H1 (cell line): ENCODE measurements at regions not wholly inside any gene's neighbourhood (a gene's known extent, or its start where the extent isn't known, plus 50 kb on each side); places are given as distances from the start of the nearest gene placed in this dataset.

Source experiments
- CTCF ChIA-PET: fragments of 300-600 bp; sonication (Branson Sonifier 250); formaldehyde crosslinking; loops from one replicate; lab custom pipeline; 2021; ENCODE audit not compliant: partially characterized antibody; lab: Charles Lee
- POLR2A ChIA-PET: fragments of 300-600 bp; sonication (Branson Sonifier 250); formaldehyde crosslinking; loops from one replicate; lab custom pipeline; 2021; ENCODE audit warnings: inconsistent platforms; ENCODE audit not compliant: partially characterized antibody; lab: Charles Lee
- DNase-seq, 2 experiments: peaks; one replicate each; pipeline versions ENCODE4 v3.0.0 to v3.0.0-alpha.2; 2010 to 2022; ENCODE audit warnings: low spot score in 2 of 2, low read depth in 1 of 2, mixed read lengths in 1 of 2
- FAIRE-seq: peaks from 2 replicates; lab custom pipeline; 2011; peaks lifted over from hg19 to GRCh38; lab: Jason Lieb, UNC
- H2AFZ ChIP-seq: 2 replicates; pipeline ENCODE4 v1.8.1; 2012; ENCODE audit warnings: low read length, inconsistent platforms
- H2AK5ac ChIP-seq: 2 replicates; pipeline ENCODE4 v1.6.1; 2013; ENCODE audit warnings: low read depth, low read length
- H2BK120ac ChIP-seq: replicated peaks from 2 replicates; pipeline ENCODE3; 2013; ENCODE audit warnings: low read depth, low read length, inconsistent platforms
- H2BK12ac ChIP-seq: 2 replicates; pipeline ENCODE4 v1.6.1; 2013; ENCODE audit warnings: low read depth, low read length
- H2BK15ac ChIP-seq: 2 replicates; pipeline ENCODE4 v1.6.1; 2013; ENCODE audit warnings: low read length
- H2BK20ac ChIP-seq: 2 replicates; pipeline ENCODE4 v1.6.1; 2013; ENCODE audit warnings: low read length
- H2BK5ac ChIP-seq: 2 replicates; pipeline ENCODE4 v1.6.1; 2013; ENCODE audit warnings: low read depth, low read length
- H3K14ac ChIP-seq: 2 replicates; pipeline ENCODE4 v1.6.1; 2013; ENCODE audit warnings: inconsistent platforms; ENCODE audit not compliant: insufficient read length
- H3K18ac ChIP-seq: 2 replicates; pipeline ENCODE4 v1.6.1; 2013; ENCODE audit warnings: low read length; ENCODE audit errors: extremely low read depth
- H3K23ac ChIP-seq: 2 replicates; pipeline ENCODE4 v1.6.1; 2013; ENCODE audit warnings: inconsistent platforms; ENCODE audit not compliant: insufficient read length
- H3K23me2 ChIP-seq: 2 replicates; pipeline ENCODE4 v1.6.1; 2013; ENCODE audit warnings: low read depth, low read length
- H3K27ac ChIP-seq: 2 replicates; pipeline ENCODE4 v1.6.1; 2011; ENCODE audit warnings: low read depth, low read length, inconsistent platforms
- H3K27me3 ChIP-seq, 4 experiments: replicated peaks in 1 of 4; 1 replicate in 1 of 4; 2 replicates in 3 of 4; pipeline versions ENCODE4 v1.6.1 to v1.8.1; 2011 to 2013; ENCODE audit warnings: low read length in 3 of 4, mild to moderate bottlenecking in 3 of 4, inconsistent platforms in 2 of 4, mixed read lengths in 2 of 4, moderate library complexity in 1 of 4; ENCODE audit not compliant: control insufficient read depth in 3 of 4, insufficient read depth in 3 of 4; ENCODE audit errors: extremely low read depth in 1 of 4
- H3K36me3 ChIP-seq, 4 experiments: 2 replicates each; pipeline versions ENCODE4 v1.6.1 to v1.8.1; 2011 to 2013; ENCODE audit warnings: mild to moderate bottlenecking in 4 of 4, low read length in 3 of 4, moderate library complexity in 2 of 4, control low read depth in 1 of 4, inconsistent platforms in 1 of 4; ENCODE audit not compliant: insufficient read depth in 4 of 4, control insufficient read depth in 2 of 4
- H3K4ac ChIP-seq: replicated peaks from 2 replicates; pipeline ENCODE3; 2013; ENCODE audit warnings: low read length, low read depth, mixed read lengths, inconsistent platforms; ENCODE audit not compliant: insufficient read length
- H3K4me1 ChIP-seq, 4 experiments: replicated peaks in 1 of 4; 1 replicate in 1 of 4; 2 replicates in 3 of 4; pipeline versions ENCODE4 v1.6.1 to v1.8.1; 2011 to 2013; ENCODE audit warnings: low read length in 3 of 4, inconsistent platforms in 2 of 4, mixed read lengths in 1 of 4; ENCODE audit not compliant: insufficient read depth in 4 of 4, control insufficient read depth in 3 of 4
- H3K4me2 ChIP-seq, 2 experiments: 2 replicates each; pipeline versions ENCODE4 v1.6.1 to v1.8.1; 2011 to 2013; ENCODE audit warnings: low read depth in 2 of 2, low read length in 2 of 2, control low read depth in 1 of 2, inconsistent platforms in 1 of 2, mild to moderate bottlenecking in 1 of 2; ENCODE audit not compliant: insufficient read depth in 1 of 2
- H3K4me3 ChIP-seq, 4 experiments: fragments of 200-600, 300-600 bp in 1 of 4; sonication (generic), shearing (Covaris generic), sonication (Bioruptor Twin) in 1 of 4; 2 replicates each; pipeline versions ENCODE4 v1.5.1 to v1.8.1; 2011 to 2016; ENCODE audit warnings: low read length in 4 of 4, low read depth in 3 of 4, control low read depth in 2 of 4, inconsistent platforms in 2 of 4, mild to moderate bottlenecking in 2 of 4, mixed read lengths in 1 of 4, moderate library complexity in 1 of 4; ENCODE audit not compliant: insufficient read depth in 2 of 4; ENCODE audit errors: extremely low read depth in 1 of 4
- H3K56ac ChIP-seq: replicated peaks from 2 replicates; pipeline ENCODE3; 2013; ENCODE audit warnings: low read depth, mild to moderate bottlenecking, mixed read lengths, low read length, inconsistent platforms; ENCODE audit not compliant: insufficient read length
- H3K79me1 ChIP-seq: 2 replicates; pipeline ENCODE4 v1.6.1; 2013; ENCODE audit warnings: low read depth, low read length, control low read depth
- H3K79me2 ChIP-seq, 2 experiments: 2 replicates each; pipeline versions ENCODE4 v1.6.1 to v1.8.1; 2012 to 2013; ENCODE audit warnings: low read length in 2 of 2, mild to moderate bottlenecking in 2 of 2, inconsistent platforms in 1 of 2; ENCODE audit not compliant: insufficient read depth in 2 of 2, control insufficient read depth in 1 of 2
- H3K9ac ChIP-seq, 4 experiments: replicated peaks in 1 of 4; 1 replicate in 1 of 4; 2 replicates in 3 of 4; pipeline versions ENCODE4 v1.6.1 to v1.8.1; 2011 to 2013; ENCODE audit warnings: low read depth in 3 of 4, low read length in 3 of 4, control low read depth in 2 of 4, mild to moderate bottlenecking in 2 of 4, moderate library complexity in 2 of 4, inconsistent platforms in 1 of 4; ENCODE audit errors: extremely low read depth in 1 of 4
- H3K9me3 ChIP-seq, 2 experiments: 2 replicates each; pipeline versions ENCODE4 v1.6.1 to v1.8.1; 2012 to 2013; ENCODE audit warnings: mild to moderate bottlenecking in 2 of 2, moderate library complexity in 2 of 2, control low read depth in 1 of 2, inconsistent platforms in 1 of 2, low read depth in 1 of 2, low read length in 1 of 2, mixed read lengths in 1 of 2; ENCODE audit not compliant: insufficient read depth in 2 of 2
- H4K20me1 ChIP-seq, 2 experiments: replicated peaks in 1 of 2; 2 replicates each; pipeline versions ENCODE3 to v1.8.1; 2011 to 2013; ENCODE audit warnings: inconsistent platforms in 2 of 2, low read length in 2 of 2, mild to moderate bottlenecking in 1 of 2; ENCODE audit not compliant: insufficient read depth in 2 of 2, control insufficient read depth in 1 of 2
- H4K5ac ChIP-seq: 2 replicates; pipeline ENCODE4 v1.6.1; 2013; ENCODE audit warnings: low read length, low read depth, mixed read lengths, inconsistent platforms; ENCODE audit not compliant: insufficient read length
- H4K8ac ChIP-seq: 2 replicates; pipeline ENCODE4 v1.8.0; 2013; ENCODE audit warnings: mild to moderate bottlenecking, moderate library complexity, low read length, inconsistent platforms; ENCODE audit not compliant: insufficient read depth; ENCODE audit errors: extremely low read depth
- H4K91ac ChIP-seq: replicated peaks from 2 replicates; pipeline ENCODE3; 2013; ENCODE audit warnings: low read length, mixed read lengths, inconsistent platforms; ENCODE audit not compliant: insufficient read length
- ASH2L ChIP-seq: fragments of 200-600, 300-600 bp; sonication (generic); IDR thresholded peaks from one replicate; pipeline ENCODE4 v1.7.1; 2017; ENCODE audit warnings: low read length
- ATF2 ChIP-seq: IDR thresholded peaks from 2 replicates; pipeline ENCODE4 v1.6.1; 2012; ENCODE audit warnings: low read length, inconsistent platforms
- GABPA ChIP-seq: IDR thresholded peaks from 2 replicates; pipeline ENCODE4 v1.6.1; 2011; ENCODE audit warnings: mild to moderate bottlenecking, low read length, moderate library complexity, borderline replicate concordance; ENCODE audit not compliant: insufficient read depth
- JUN ChIP-seq: IDR thresholded peaks from 2 replicates; pipeline ENCODE4 v1.6.1; 2011; ENCODE audit warnings: low read depth, mild to moderate bottlenecking, improper control_type of control experiment, low read length
- KDM4A ChIP-seq: IDR thresholded peaks from one replicate; pipeline ENCODE4 v1.7.1; 2012; ENCODE audit warnings: low read depth, mild to moderate bottlenecking, moderate library complexity, low read length, inconsistent platforms; ENCODE audit not compliant: severe bottlenecking
- NANOG ChIP-seq: IDR thresholded peaks from 2 replicates; pipeline ENCODE4 v1.6.1; 2011; ENCODE audit warnings: low read length, low read depth, mild to moderate bottlenecking, inconsistent platforms; ENCODE audit not compliant: insufficient read depth, poor library complexity, severe bottlenecking
- NRF1 ChIP-seq: IDR thresholded peaks from 2 replicates; pipeline ENCODE4 v1.6.1; 2011; ENCODE audit warnings: mild to moderate bottlenecking, low read depth, low read length, improper control_type of control experiment
- POLR2A ChIP-seq, 2 experiments: IDR thresholded peaks; 1 replicate in 1 of 2; 2 replicates in 1 of 2; pipeline ENCODE4 v1.6.1; 2011; ENCODE audit warnings: low read depth in 2 of 2, low read length in 2 of 2, mild to moderate bottlenecking in 2 of 2; ENCODE audit errors: control extremely low read depth in 1 of 2
- POLR2AphosphoS5 ChIP-seq: IDR thresholded peaks from 2 replicates; pipeline ENCODE4 v1.6.1; 2011; ENCODE audit warnings: low read depth, low read length
- SAP30 ChIP-seq: fragments of 300-600 bp; sonication (generic); IDR thresholded peaks from 2 replicates; pipeline ENCODE4 v1.7.1; 2012; ENCODE audit warnings: low read length, moderate library complexity, mild to moderate bottlenecking, inconsistent platforms; ENCODE audit not compliant: insufficient read depth, insufficient replicate concordance
- SIN3A ChIP-seq, 2 experiments: IDR thresholded peaks in 1 of 2; conservative IDR thresholded peaks in 1 of 2; 2 replicates each; pipeline ENCODE4 v1.6.1; 2011 to 2012; ENCODE audit warnings: low read length in 2 of 2, improper control_type of control experiment in 1 of 2, low read depth in 1 of 2, mild to moderate bottlenecking in 1 of 2
- SIX5 ChIP-seq: IDR thresholded peaks from 2 replicates; pipeline ENCODE4 v1.6.1; 2011; ENCODE audit warnings: mild to moderate bottlenecking, low read depth, low read length
- SRF ChIP-seq: IDR thresholded peaks from 2 replicates; pipeline ENCODE4 v1.6.1; 2011; ENCODE audit warnings: mild to moderate bottlenecking, low read depth, low read length, moderate library complexity
- SUZ12 ChIP-seq: fragments of 200-600 bp; sonication (generic); IDR thresholded peaks from 2 replicates; pipeline ENCODE4 v1.6.1; 2012; ENCODE audit warnings: mild to moderate bottlenecking, inconsistent platforms, low read length, moderate library complexity, mixed read lengths
- WGBS, 2 experiments: shearing (Covaris generic) in 1 of 2; methylation state at CpG; one replicate each; pipeline versions ENCODE4 v1.1.6 to v1.1.7; 2013 to 2015; ENCODE audit warnings: low lambda C conversion rate in 2 of 2, mixed read lengths in 2 of 2, inconsistent platforms in 1 of 2, low coverage in 1 of 2, missing lambda C conversion rate in 1 of 2; ENCODE audit not compliant: insufficient replicate concordance in 2 of 2, insufficient coverage in 1 of 2, insufficient read length in 1 of 2; ENCODE audit errors: extremely low coverage in 1 of 2, missing lambda C conversion rate in 1 of 2; 5-methylcytosine and 5-hydroxymethylcytosine counted together

GRCh38 chr10:131615150-131615549, 285.7 kb upstream of the PPP2R2D start:
- Histone ChIP-seq H4K91ac (no peak overlapping the region), H3K27me3 (no peaks in the 10 kb centered on the region)
- no peak for TF ChIP-seq SIN3A (conservative IDR thresholded peaks at IDR 0.05 in 1 of 2, IDR thresholded peaks at IDR 0.05 in 1 of 2; ENCODE audit: low read depth in 1 of 2, low read length in 2 of 2)
- no peak for TF ChIP-seq ASH2L
- no peak for TF ChIP-seq SUZ12
- no peak for TF ChIP-seq JUN
- TF ChIP-seq KDM4A: no peak
- TF ChIP-seq POLR2A (IDR thresholded peaks at IDR 0.05; ENCODE audit: control extremely low read depth in 1 of 2, low read depth in 2 of 2, low read length in 2 of 2): no peak
- no peak for TF ChIP-seq SRF
- TF ChIP-seq SAP30: no peak
- TF ChIP-seq POLR2AphosphoS5: no peak
- no peak for TF ChIP-seq NRF1
- TF ChIP-seq ATF2: no peak
- no peak for TF ChIP-seq SIX5
- TF ChIP-seq NANOG: no peak
- TF ChIP-seq GABPA: no peak

More at GRCh38 chr10:131615150-131615549, 285.7 kb upstream of the PPP2R2D start:
- Histone ChIP-seq H3K56ac (no peak overlapping the region), H3K14ac (no peak overlapping the region), H4K5ac (no peak overlapping the region), H2AFZ (no peak overlapping the region), H3K23ac (no peak overlapping the region), H2BK5ac (no peak overlapping the region), H3K36me3 (no peaks in the 10 kb centered on the region), H2AK5ac (no peak overlapping the region), H2BK12ac (no peak overlapping the region), H3K4me2 (no peak overlapping the region), H4K8ac (no peak overlapping the region), H3K79me1 (no peaks in the 10 kb centered on the region), H2BK20ac (no peak overlapping the region), H3K9ac (no peak overlapping the region), H3K4me3 (no peak overlapping the region), H4K20me1 (no peaks in the 10 kb centered on the region), H2BK120ac (no peak overlapping the region), H2BK15ac (no peak overlapping the region), H3K18ac (no peak overlapping the region), H3K79me2 (no peaks in the 10 kb centered on the region), H3K27ac (no peak overlapping the region), H3K4me1 (no peaks in the 10 kb centered on the region; a peak in 2 of 7 replicates), H3K23me2 (no peaks in the 10 kb centered on the region), H3K4ac (no peak overlapping the region), H3K9me3 (no peaks in the 10 kb centered on the region; a peak in 1 of 4 replicates)
- ChIA-PET CTCF (no interaction called here), POLR2A (no interaction called here)
- FAIRE-seq (no peak), DNase-seq (no peak)
- WGBS, 2 experiments: 90% methylated on average over 2 of the region's 2 CpGs; no CpG with 5 or more reads in 1 of the 2 experiments
